Epithelial cell of proximal tubule (primary cell): ENCODE measurements at regions not wholly inside any gene's neighbourhood (a gene's known extent, or its start where the extent isn't known, plus 50 kb on each side); places are given as distances from the start of the nearest gene placed in this dataset.

ENCODE experiments used
- DNase-seq: peaks from one replicate; pipeline ENCODE4 v3.0.0-alpha.2; 2011; ENCODE audit warnings: low read depth
- H3K4me3 ChIP-seq: 2 replicates; pipeline ENCODE4 v1.5.1; 2011; ENCODE audit warnings: low read depth, mild to moderate bottlenecking, low read length
- CTCF ChIP-seq: conservative IDR thresholded peaks from 2 replicates; pipeline ENCODE4 v1.5.1; 2012; ENCODE audit warnings: low read depth, mild to moderate bottlenecking, low read length

GRCh38 chr11:43574949-43575912 lies 105.3 kb upstream of the HSD17B12 start:
- H3K4me3 ChIP-seq = peak overlapping the region; percentile 7
- DNase-seq = no peak
- TF ChIP-seq CTCF = no peak

- no peak overlapping the region for H3K4me3 ChIP-seq
- TF ChIP-seq CTCF = no peak
- DNase-seq = no peak
These were observed 104.6 kb upstream of the HSD17B12 start for GRCh38 chr11:43575913-43576310.

- DNase-seq = no peak
- no peak overlapping the region for H3K4me3 ChIP-seq
- no peak for TF ChIP-seq CTCF
These were observed 104.2 kb upstream of the HSD17B12 start for GRCh38 chr11:43576320-43576802.

GRCh38 chr11:43576803-43577521 lies 103.6 kb upstream of the HSD17B12 start:
- no peak overlapping the region for H3K4me3 ChIP-seq
- DNase-seq = no peak
- peak; percentile 34 for TF ChIP-seq CTCF

GRCh38 chr11:43577566-43578264 lies 102.8 kb upstream of the HSD17B12 start:
- no peak for TF ChIP-seq CTCF
- no peak for DNase-seq
- no peak overlapping the region for H3K4me3 ChIP-seq

GRCh38 chr11:43578346-43579170 lies 102.0 kb upstream of the HSD17B12 start:
- DNase-seq = no peak
- no peak for TF ChIP-seq CTCF
- H3K4me3 ChIP-seq = peak overlapping the region; percentile 55
